ENCODE measurements at regions not wholly inside any gene's neighbourhood (a gene's known extent, or its start where the extent isn't known, plus 50 kb on each side); places are given as distances from the start of the nearest gene placed in this dataset.
A peak's percentile ranks its signal among the peaks of the same experiment; 100 is the strongest.

DNA sequence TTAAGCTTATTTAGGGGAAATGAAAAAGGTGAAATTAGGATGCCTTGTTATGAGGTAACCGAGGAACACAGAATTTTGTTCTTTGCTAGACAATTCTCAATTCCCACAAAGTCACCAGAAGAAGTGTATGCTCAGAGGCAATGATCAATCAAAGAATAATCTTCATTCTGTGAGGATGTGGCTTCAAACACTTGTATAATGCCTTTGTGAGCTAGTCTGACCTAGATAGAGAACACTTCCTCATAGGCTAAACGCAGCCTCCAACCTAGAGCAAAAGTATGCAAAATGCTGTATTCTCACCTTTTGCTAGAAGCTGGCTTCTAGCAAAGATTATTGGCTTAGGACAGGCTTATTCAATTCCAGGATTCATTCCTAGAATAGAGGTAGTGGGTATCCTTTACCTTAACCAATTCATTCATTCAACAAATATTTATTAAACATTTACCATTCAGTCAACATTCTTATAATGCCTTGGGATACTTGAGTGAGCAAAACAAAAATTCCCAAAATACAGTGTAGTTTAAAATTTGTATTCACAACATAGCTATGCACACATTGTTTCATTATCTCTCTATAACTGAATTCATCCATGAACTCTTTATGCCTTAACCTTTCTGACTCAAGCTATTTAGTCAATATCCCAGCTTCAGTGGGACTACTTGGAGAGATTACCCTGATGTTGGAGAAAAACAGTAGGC, 530.2 kb downstream of the PTPRC start:
- no peak overlapping the region for H2AFZ ChIP-seq (ENCODE audit: low read depth)
- H4K20me1 ChIP-seq (ENCODE audit: insufficient read depth): no peaks in the 10 kb centered on the region
- no peak overlapping the region for H3K4me2 ChIP-seq
- peaks cover 28% of the 10 kb centered on the region for H3K4me1 ChIP-seq (ENCODE audit: low read depth, poor library complexity, severe bottlenecking)
- no peaks in the 10 kb centered on the region for H3K36me3 ChIP-seq (ENCODE audit: insufficient read depth)
- no peak overlapping the region for H3K9ac ChIP-seq
- H3K27ac ChIP-seq: no peak overlapping the region
- H3K27me3 ChIP-seq (ENCODE audit: insufficient read depth, low read depth): no peaks in the 10 kb centered on the region
- no peaks in the 10 kb centered on the region for H3K79me2 ChIP-seq (ENCODE audit: insufficient read depth, low read depth)
- no peak overlapping the region for H3K4me3 ChIP-seq (IDR thresholded peaks at IDR 0.05; ENCODE audit: insufficient read depth, low read depth, low read length)
- TF ChIP-seq, protein P1, sequence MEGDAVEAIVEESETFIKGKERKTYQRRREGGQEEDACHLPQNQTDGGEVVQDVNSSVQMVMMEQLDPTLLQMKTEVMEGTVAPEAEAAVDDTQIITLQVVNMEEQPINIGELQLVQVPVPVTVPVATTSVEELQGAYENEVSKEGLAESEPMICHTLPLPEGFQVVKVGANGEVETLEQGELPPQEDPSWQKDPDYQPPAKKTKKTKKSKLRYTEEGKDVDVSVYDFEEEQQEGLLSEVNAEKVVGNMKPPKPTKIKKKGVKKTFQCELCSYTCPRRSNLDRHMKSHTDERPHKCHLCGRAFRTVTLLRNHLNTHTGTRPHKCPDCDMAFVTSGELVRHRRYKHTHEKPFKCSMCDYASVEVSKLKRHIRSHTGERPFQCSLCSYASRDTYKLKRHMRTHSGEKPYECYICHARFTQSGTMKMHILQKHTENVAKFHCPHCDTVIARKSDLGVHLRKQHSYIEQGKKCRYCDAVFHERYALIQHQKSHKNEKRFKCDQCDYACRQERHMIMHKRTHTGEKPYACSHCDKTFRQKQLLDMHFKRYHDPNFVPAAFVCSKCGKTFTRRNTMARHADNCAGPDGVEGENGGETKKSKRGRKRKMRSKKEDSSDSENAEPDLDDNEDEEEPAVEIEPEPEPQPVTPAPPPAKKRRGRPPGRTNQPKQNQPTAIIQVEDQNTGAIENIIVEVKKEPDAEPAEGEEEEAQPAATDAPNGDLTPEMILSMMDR (conservative IDR thresholded peaks at IDR 0.05; ENCODE audit: low read depth, low read length): no peak

DNA sequence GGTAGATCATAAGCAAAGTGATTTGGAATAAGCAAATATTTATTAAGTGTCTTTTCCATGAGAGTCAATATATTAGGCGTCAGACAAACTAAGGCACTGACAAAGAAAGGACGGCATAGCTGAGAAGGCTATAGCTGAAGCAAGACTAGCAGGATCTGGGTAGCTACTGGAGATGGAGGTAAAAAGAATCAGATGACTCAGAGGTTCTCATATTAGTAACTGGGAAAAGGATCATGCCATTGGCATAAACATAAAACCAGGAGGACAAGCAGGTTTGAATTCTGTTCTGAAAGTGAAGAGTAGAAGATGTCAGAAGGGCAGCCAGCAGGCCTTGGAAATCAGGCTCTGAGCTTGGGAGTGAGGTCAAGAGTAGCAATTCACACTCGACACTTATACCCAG, 531.9 kb downstream of the PTPRC start:
- Histone ChIP-seq H3K36me3 (ENCODE audit: insufficient read depth) (no peaks in the 10 kb centered on the region), H3K79me2 (ENCODE audit: insufficient read depth, low read depth) (no peaks in the 10 kb centered on the region), H3K27me3 (ENCODE audit: insufficient read depth, low read depth) (no peaks in the 10 kb centered on the region), H3K4me2 (no peak overlapping the region), H3K9ac (no peak overlapping the region), H4K20me1 (ENCODE audit: insufficient read depth) (no peaks in the 10 kb centered on the region), H3K27ac (no peak overlapping the region), H3K4me3 (IDR thresholded peaks at IDR 0.05; ENCODE audit: insufficient read depth, low read depth, low read length) (no peak overlapping the region), H3K4me1 (ENCODE audit: low read depth, poor library complexity, severe bottlenecking) (peaks cover 38% of the 10 kb centered on the region), H2AFZ (ENCODE audit: low read depth) (no peak overlapping the region)
- TF ChIP-seq, protein P1 (conservative IDR thresholded peaks at IDR 0.05; ENCODE audit: low read depth, low read length): no peak

DNA sequence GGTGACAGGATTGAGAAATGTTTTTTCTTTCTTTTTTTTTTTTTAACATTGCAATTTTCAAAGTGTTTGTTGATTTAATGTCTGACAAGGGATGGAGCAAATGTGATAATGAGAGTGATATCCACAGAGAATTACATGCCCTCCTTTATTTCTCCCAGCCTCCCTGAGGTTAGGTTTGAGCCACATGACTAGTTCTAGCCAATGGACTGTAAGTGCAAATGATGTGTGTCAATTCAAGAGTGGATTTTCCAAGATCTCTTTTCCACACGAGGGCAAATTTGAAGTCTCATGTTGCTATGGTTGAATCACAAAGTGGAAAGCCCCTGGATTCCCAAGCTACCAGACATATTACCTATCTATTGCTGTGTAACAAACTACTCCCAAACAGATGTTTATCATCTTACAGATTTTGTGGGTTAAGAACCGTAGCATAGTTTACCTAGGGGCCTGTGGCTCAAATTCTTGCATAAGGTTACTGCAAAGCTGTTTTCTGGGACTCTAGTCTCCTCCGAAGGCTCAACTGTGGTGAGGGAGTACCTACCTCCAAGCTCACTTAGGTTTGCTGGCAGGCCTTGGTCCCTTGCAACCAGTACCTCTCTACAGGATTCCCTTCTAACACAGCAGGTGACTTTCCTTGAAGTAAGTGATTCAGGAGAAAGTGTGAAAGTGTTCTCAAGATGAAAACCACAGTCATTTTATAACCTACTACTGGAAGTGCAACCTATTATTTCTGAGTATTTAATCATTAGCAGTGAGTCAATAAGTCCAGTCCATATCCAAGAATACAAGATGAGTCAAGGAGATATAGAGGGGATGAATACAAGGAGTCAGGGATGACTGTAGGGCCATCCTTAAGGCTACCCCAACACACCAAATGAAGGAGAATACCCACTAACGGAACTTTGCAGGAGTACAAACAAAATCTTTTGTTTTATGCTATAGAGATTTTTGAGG, 533.6 kb downstream of the PTPRC start:
- H3K9ac ChIP-seq: no peak overlapping the region
- H3K4me2 ChIP-seq: peak overlapping the region; percentile 56
- TF ChIP-seq, protein P1 (conservative IDR thresholded peaks at IDR 0.05; ENCODE audit: low read depth, low read length): no peak
- no peak overlapping the region for H2AFZ ChIP-seq (ENCODE audit: low read depth)
- no peaks in the 10 kb centered on the region for H3K36me3 ChIP-seq (ENCODE audit: insufficient read depth)
- H3K4me3 ChIP-seq (IDR thresholded peaks at IDR 0.05; ENCODE audit: insufficient read depth, low read depth, low read length): no peak overlapping the region
- peak overlapping the region; percentile 43; the same call in 1 of the 2 replicates for H3K27ac ChIP-seq
- no peaks in the 10 kb centered on the region for H3K79me2 ChIP-seq (ENCODE audit: insufficient read depth, low read depth)
- no peaks in the 10 kb centered on the region for H3K27me3 ChIP-seq (ENCODE audit: insufficient read depth, low read depth)
- peaks cover 38% of the 10 kb centered on the region for H3K4me1 ChIP-seq (ENCODE audit: low read depth, poor library complexity, severe bottlenecking)
- no peaks in the 10 kb centered on the region for H4K20me1 ChIP-seq (ENCODE audit: insufficient read depth)

DNA sequence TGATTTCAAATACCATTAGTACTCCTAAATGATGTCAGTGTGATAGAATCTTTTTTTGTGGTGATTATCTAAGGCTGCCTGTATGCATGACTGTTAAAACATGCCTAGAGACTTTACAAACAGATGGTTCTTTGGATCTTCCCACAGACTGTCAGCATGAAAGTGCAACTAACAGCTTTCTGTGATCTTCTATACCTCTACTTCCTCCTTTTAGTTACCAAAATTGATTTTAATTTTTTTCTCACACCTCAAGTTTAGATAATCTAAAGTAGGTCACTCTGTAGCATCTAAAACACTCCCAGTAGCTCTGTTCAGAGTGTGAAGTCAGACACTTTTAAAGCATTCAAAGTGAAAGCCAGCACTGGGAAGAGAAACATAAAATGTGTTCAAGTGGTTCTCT, 534.5 kb downstream of the PTPRC start:
- no peaks in the 10 kb centered on the region for H3K36me3 ChIP-seq (ENCODE audit: insufficient read depth)
- H3K27me3 ChIP-seq (ENCODE audit: insufficient read depth, low read depth): no peaks in the 10 kb centered on the region
- peaks cover 38% of the 10 kb centered on the region for H3K4me1 ChIP-seq (ENCODE audit: low read depth, poor library complexity, severe bottlenecking)
- H3K27ac ChIP-seq: peak overlapping the region; percentile 43
- no peak overlapping the region; the same call in 1 of the 2 replicates for H2AFZ ChIP-seq (ENCODE audit: low read depth)
- TF ChIP-seq, protein P1 (conservative IDR thresholded peaks at IDR 0.05; ENCODE audit: low read depth, low read length): no peak
- no peak overlapping the region for H3K9ac ChIP-seq
- peak overlapping the region; percentile 56 for H3K4me2 ChIP-seq
- no peak overlapping the region for H3K4me3 ChIP-seq (IDR thresholded peaks at IDR 0.05; ENCODE audit: insufficient read depth, low read depth, low read length)
- H3K79me2 ChIP-seq (ENCODE audit: insufficient read depth, low read depth): no peaks in the 10 kb centered on the region
- no peaks in the 10 kb centered on the region for H4K20me1 ChIP-seq (ENCODE audit: insufficient read depth)
